Fibroblast of mammary gland (primary cell): ENCODE measurements at regions not wholly inside any gene's neighbourhood (a gene's known extent, or its start where the extent isn't known, plus 50 kb on each side); places are given as distances from the start of the nearest gene placed in this dataset.

Experiments used
- DNase-seq: peaks from one replicate; pipeline ENCODE4 v3.0.0-alpha.2; 2010; ENCODE audit warnings: low read depth
- H3K4me3 ChIP-seq: 2 replicates; pipeline ENCODE4 v1.5.1; 2011; ENCODE audit warnings: low read depth, mild to moderate bottlenecking, low read length, moderate library complexity; ENCODE audit not compliant: control insufficient read depth
- TF ChIP-seq, protein P1 (sequence below): conservative IDR thresholded peaks from 2 replicates; pipeline ENCODE4 v1.5.1; 2011; ENCODE audit warnings: low read depth, low read length, inconsistent platforms; ENCODE audit not compliant: control insufficient read depth, insufficient read depth

- H3K4me3 ChIP-seq: no peak overlapping the region
- DNase-seq: no peak
- TF ChIP-seq, protein P1, sequence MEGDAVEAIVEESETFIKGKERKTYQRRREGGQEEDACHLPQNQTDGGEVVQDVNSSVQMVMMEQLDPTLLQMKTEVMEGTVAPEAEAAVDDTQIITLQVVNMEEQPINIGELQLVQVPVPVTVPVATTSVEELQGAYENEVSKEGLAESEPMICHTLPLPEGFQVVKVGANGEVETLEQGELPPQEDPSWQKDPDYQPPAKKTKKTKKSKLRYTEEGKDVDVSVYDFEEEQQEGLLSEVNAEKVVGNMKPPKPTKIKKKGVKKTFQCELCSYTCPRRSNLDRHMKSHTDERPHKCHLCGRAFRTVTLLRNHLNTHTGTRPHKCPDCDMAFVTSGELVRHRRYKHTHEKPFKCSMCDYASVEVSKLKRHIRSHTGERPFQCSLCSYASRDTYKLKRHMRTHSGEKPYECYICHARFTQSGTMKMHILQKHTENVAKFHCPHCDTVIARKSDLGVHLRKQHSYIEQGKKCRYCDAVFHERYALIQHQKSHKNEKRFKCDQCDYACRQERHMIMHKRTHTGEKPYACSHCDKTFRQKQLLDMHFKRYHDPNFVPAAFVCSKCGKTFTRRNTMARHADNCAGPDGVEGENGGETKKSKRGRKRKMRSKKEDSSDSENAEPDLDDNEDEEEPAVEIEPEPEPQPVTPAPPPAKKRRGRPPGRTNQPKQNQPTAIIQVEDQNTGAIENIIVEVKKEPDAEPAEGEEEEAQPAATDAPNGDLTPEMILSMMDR: no peak
These were observed 274.1 kb upstream of the ARID1B start for GRCh38 chr6:156502969-156503504.

- no peak for DNase-seq
- TF ChIP-seq, protein P1: no peak
These were observed 279.6 kb upstream of the ARID1B start for GRCh38 chr6:156497618-156498017.

GRCh38 chr6:156487877-156488276 is 289.3 kb upstream of the ARID1B start:
- DNase-seq: no peak
- TF ChIP-seq, protein P1: no peak
- H3K4me3 ChIP-seq: no peak overlapping the region

More at GRCh38 chr6:156497618-156498017, 279.6 kb upstream of the ARID1B start:
- no peak overlapping the region for H3K4me3 ChIP-seq

DNA sequence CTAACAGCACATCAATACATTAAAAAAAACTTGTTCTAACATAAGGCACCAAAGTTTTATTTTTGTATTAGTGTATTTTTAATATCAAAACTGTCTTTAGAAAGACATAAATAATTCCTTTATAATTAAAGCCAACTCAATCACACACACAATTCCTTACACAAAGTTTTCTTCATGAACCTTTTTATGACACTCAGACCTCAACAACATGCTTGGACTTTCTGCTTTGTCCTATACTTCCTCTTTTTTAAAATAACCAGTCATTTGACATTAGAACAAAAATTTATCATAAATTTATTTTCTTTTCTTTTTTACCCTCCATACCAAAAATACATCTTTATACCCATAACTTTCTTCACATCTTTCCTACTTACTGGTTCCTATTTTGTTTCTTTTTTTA is 292.0 kb upstream of the ARID1B start:
- TF ChIP-seq, protein P1: no peak

GRCh38 chr6:156474507-156475120 is 302.6 kb upstream of the ARID1B start:
- no peak for DNase-seq
- no peak overlapping the region for H3K4me3 ChIP-seq
- TF ChIP-seq, protein P1: no peak

More for the DNA sequence above, 292.0 kb upstream of the ARID1B start:
- no peak for DNase-seq
- no peak overlapping the region for H3K4me3 ChIP-seq

GRCh38 chr6:156471000-156471399 is 306.2 kb upstream of the ARID1B start:
- DNase-seq: no peak
- no peak overlapping the region for H3K4me3 ChIP-seq
- TF ChIP-seq, protein P1: no peak
